Vagina (tissue), 2 donors: ENCODE measurements at regions not wholly inside any gene's neighbourhood (a gene's known extent, or its start where the extent isn't known, plus 50 kb on each side); places are given as distances from the start of the nearest gene placed in this dataset.

Experiments used
- POLR2A ChIP-seq, 2 donors: fragments of 450-650 bp; IDR thresholded peaks; one replicate each; pipeline ENCODE4 v1.6.1; 2017; ENCODE audit warnings: antibody characterized with exemption in 2 of 2, mild to moderate bottlenecking in 2 of 2, moderate library complexity in 2 of 2
- POLR2AphosphoS5 ChIP-seq, 2 donors: sonication (generic); formaldehyde crosslinking; IDR thresholded peaks; one replicate each; pipeline ENCODE4 v1.9.0; 2017; ENCODE audit warnings: antibody characterized with exemption in 2 of 2, mild to moderate bottlenecking in 2 of 2, low read depth in 1 of 2; ENCODE audit not compliant: insufficient read depth in 1 of 2
- TF ChIP-seq, protein P1 (sequence below), 3 experiments: fragments of 450-650 bp in 2 of 3; fragments of 200-600 bp in 1 of 3; sonication (generic) in 1 of 3; IDR thresholded peaks; one replicate each; pipeline ENCODE4 v1.5.1; 2017 to 2019; ENCODE audit warnings: antibody characterized with exemption in 3 of 3, mild to moderate bottlenecking in 2 of 3, moderate library complexity in 2 of 3

DNA sequence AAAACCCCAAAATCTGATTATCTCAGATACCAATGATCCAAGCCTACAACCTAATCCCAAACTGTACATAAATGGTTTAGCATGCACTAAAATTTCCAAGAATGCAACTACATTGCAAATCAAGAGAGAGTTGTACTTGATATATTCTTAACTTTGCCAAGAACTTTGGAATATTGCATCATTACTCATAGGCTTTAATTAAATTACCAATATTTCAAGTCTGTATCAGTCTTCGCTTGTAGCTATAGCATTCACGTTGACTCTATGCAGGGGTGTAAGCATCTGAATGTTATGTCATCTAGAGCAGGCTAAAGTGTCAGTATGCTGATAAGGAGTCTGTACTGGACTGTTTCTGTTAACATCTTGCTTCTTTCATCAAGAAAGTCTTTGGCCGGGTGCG lies 56.3 kb downstream of the FOXI3 start:
- TF ChIP-seq POLR2A (IDR thresholded peaks at IDR 0.05) (no peak), POLR2AphosphoS5 (IDR thresholded peaks at IDR 0.05; ENCODE audit: insufficient read depth in 1 of 2, low read depth in 1 of 2) (no peak)
- TF ChIP-seq, protein P1, sequence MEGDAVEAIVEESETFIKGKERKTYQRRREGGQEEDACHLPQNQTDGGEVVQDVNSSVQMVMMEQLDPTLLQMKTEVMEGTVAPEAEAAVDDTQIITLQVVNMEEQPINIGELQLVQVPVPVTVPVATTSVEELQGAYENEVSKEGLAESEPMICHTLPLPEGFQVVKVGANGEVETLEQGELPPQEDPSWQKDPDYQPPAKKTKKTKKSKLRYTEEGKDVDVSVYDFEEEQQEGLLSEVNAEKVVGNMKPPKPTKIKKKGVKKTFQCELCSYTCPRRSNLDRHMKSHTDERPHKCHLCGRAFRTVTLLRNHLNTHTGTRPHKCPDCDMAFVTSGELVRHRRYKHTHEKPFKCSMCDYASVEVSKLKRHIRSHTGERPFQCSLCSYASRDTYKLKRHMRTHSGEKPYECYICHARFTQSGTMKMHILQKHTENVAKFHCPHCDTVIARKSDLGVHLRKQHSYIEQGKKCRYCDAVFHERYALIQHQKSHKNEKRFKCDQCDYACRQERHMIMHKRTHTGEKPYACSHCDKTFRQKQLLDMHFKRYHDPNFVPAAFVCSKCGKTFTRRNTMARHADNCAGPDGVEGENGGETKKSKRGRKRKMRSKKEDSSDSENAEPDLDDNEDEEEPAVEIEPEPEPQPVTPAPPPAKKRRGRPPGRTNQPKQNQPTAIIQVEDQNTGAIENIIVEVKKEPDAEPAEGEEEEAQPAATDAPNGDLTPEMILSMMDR (IDR thresholded peaks at IDR 0.05), result no peak
